Neural cell (in vitro differentiated cells): ENCODE measurements at regions not wholly inside any gene's neighbourhood (a gene's known extent, or its start where the extent isn't known, plus 50 kb on each side); places are given as distances from the start of the nearest gene placed in this dataset.

Experiments
- EP300 ChIP-seq: fragments of 450-650 bp; conservative IDR thresholded peaks from 2 replicates; pipeline ENCODE4 v1.6.1; 2014; ENCODE audit warnings: antibody characterized with exemption, mild to moderate bottlenecking, moderate library complexity; ENCODE audit not compliant: poor library complexity, severe bottlenecking
- EZH2 ChIP-seq: fragments of 200-600, 300-800 bp; shearing (Covaris generic), sonication (generic); IDR thresholded peaks from 2 replicates; pipeline ENCODE4 v1.6.1; 2014; ENCODE audit warnings: antibody characterized with exemption, low read length, borderline replicate concordance, mild to moderate bottlenecking; ENCODE audit not compliant: insufficient read depth, poor library complexity, severe bottlenecking
- POLR2AphosphoS5 ChIP-seq: IDR thresholded peaks from 2 replicates; pipeline ENCODE4 v1.6.1; 2012
- TAF1 ChIP-seq: IDR thresholded peaks from 2 replicates; pipeline ENCODE4 v1.6.1; 2012; ENCODE audit warnings: low read depth
- TF ChIP-seq, protein P1 (sequence below): fragments of 450-650 bp; IDR thresholded peaks from 2 replicates; pipeline ENCODE4 v1.5.1; 2014; ENCODE audit warnings: antibody characterized with exemption, mild to moderate bottlenecking, moderate library complexity; ENCODE audit not compliant: poor library complexity, severe bottlenecking

DNA sequence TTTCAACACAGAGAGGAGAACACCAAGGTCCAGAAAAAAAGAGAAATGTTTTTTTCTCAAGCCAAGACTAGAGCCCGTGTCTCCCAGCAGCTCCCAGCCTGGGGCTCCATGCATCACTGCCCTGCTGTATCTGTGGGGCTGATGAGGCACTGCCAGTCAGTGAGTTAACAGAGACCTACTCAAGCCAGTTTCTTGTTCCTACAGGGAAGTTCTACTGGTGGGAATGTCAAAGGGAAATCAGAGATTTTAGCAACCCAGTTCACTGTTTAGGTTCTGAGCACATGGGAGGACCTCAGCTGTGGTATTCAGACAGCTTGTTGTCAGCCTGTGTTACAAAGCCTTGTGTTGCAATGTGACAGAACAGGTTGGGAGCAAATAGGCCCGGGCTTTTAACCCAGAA, 234.3 kb downstream of the TLE3 start:
- TF ChIP-seq, protein P1, sequence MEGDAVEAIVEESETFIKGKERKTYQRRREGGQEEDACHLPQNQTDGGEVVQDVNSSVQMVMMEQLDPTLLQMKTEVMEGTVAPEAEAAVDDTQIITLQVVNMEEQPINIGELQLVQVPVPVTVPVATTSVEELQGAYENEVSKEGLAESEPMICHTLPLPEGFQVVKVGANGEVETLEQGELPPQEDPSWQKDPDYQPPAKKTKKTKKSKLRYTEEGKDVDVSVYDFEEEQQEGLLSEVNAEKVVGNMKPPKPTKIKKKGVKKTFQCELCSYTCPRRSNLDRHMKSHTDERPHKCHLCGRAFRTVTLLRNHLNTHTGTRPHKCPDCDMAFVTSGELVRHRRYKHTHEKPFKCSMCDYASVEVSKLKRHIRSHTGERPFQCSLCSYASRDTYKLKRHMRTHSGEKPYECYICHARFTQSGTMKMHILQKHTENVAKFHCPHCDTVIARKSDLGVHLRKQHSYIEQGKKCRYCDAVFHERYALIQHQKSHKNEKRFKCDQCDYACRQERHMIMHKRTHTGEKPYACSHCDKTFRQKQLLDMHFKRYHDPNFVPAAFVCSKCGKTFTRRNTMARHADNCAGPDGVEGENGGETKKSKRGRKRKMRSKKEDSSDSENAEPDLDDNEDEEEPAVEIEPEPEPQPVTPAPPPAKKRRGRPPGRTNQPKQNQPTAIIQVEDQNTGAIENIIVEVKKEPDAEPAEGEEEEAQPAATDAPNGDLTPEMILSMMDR: no peak
- TF ChIP-seq TAF1 (no peak), POLR2AphosphoS5 (no peak), EZH2 (no peak), EP300 (no peak)
